Endothelial cell of umbilical vein (primary cell): ENCODE measurements at regions not wholly inside any gene's neighbourhood (a gene's known extent, or its start where the extent isn't known, plus 50 kb on each side); places are given as distances from the start of the nearest gene placed in this dataset.

Source experiments
- BruUV-seq: library from RNA; stranded (reverse); fragments of 400-500 nt; replicated peaks from 2 replicates; lab custom pipeline; 2021; lab: Mats Ljungman, UMichigan
- CTCF ChIA-PET: fragments of 300-600, 350-600 bp; sonication (Branson Sonifier 250); formaldehyde crosslinking; loops from one replicate; lab custom pipeline; 2021; ENCODE audit warnings: antibody characterized with exemption, inconsistent platforms; lab: Charles Lee
- POLR2A ChIA-PET: fragments of 300-600, 350-600 bp; sonication (Branson Sonifier 250); formaldehyde crosslinking; loops from one replicate; lab custom pipeline; 2021; ENCODE audit warnings: antibody characterized with exemption, inconsistent platforms; lab: Charles Lee
- DNase-seq: peaks from one replicate; pipeline ENCODE4 v3.0.0-alpha.2; 2011; ENCODE audit warnings: low read depth, low spot score
- FAIRE-seq: peaks from 2 replicates; lab custom pipeline; 2011; peaks lifted over from hg19 to GRCh38; lab: Jason Lieb, UNC
- H2AFZ ChIP-seq: 2 replicates; pipeline ENCODE4 v1.6.0; 2012; ENCODE audit warnings: low read depth, low read length, control low read depth, inconsistent platforms
- H3K27ac ChIP-seq: 2 replicates; pipeline ENCODE4 v1.5.1; 2011; ENCODE audit warnings: low read depth, mild to moderate bottlenecking, control low read depth, low read length, moderate library complexity; ENCODE audit not compliant: insufficient read depth
- H3K27me3 ChIP-seq, 2 experiments: 2 replicates each; pipeline versions ENCODE4 v1.6.0 to v1.6.1; 2011; ENCODE audit warnings: low read length in 2 of 2, mixed read lengths in 1 of 2; ENCODE audit not compliant: control insufficient read depth in 2 of 2, insufficient read depth in 2 of 2
- H3K36me3 ChIP-seq, 2 experiments: 2 replicates in 1 of 2; 3 replicates in 1 of 2; pipeline ENCODE4 v1.5.1; 2011; ENCODE audit warnings: low read length in 2 of 2, mild to moderate bottlenecking in 1 of 2, moderate library complexity in 1 of 2; ENCODE audit not compliant: control insufficient read depth in 2 of 2, insufficient read depth in 2 of 2; ENCODE audit errors: extremely low read depth in 1 of 2
- H3K4me1 ChIP-seq: 3 replicates; pipeline ENCODE4 v1.5.1; 2011; ENCODE audit warnings: mild to moderate bottlenecking, low read length; ENCODE audit not compliant: control insufficient read depth, insufficient read depth; ENCODE audit errors: extremely low read depth
- H3K4me2 ChIP-seq: 2 replicates; pipeline ENCODE4 v1.6.1; 2011; ENCODE audit warnings: low read length, control low read depth, mixed read lengths; ENCODE audit not compliant: insufficient read depth
- H3K4me3 ChIP-seq, 3 experiments: fragments of 200-600 bp in 1 of 3; sonication (generic), shearing (Covaris generic) in 1 of 3; replicated peaks in 1 of 3; 2 replicates each; pipeline ENCODE4 v1.5.1; 2011 to 2016; ENCODE audit warnings: control low read depth in 3 of 3, low read length in 3 of 3, mild to moderate bottlenecking in 2 of 3, inconsistent platforms in 1 of 3, low read depth in 1 of 3, moderate library complexity in 1 of 3; ENCODE audit not compliant: insufficient read depth in 1 of 3
- H3K79me2 ChIP-seq: 2 replicates; pipeline ENCODE4 v1.6.0; 2012; ENCODE audit warnings: low read length, inconsistent platforms; ENCODE audit not compliant: control insufficient read depth, insufficient read depth
- H3K9ac ChIP-seq: replicated peaks from 2 replicates; pipeline ENCODE3; 2011; ENCODE audit warnings: low read length, control low read depth; ENCODE audit not compliant: insufficient read depth; ENCODE audit errors: extremely low read depth
- H3K9me1 ChIP-seq: replicated peaks from 3 replicates; pipeline ENCODE4 v1.6.0; 2011; ENCODE audit warnings: mild to moderate bottlenecking, low read length; ENCODE audit not compliant: control insufficient read depth, insufficient read depth; ENCODE audit errors: extremely low read depth
- H3K9me3 ChIP-seq: replicated peaks from 2 replicates; pipeline ENCODE4 v1.5.1; 2012; ENCODE audit warnings: low read length, inconsistent platforms; ENCODE audit not compliant: control insufficient read depth, insufficient read depth
- H4K20me1 ChIP-seq: replicated peaks from 2 replicates; pipeline ENCODE3; 2011; ENCODE audit warnings: mild to moderate bottlenecking, low read length; ENCODE audit not compliant: control insufficient read depth, insufficient read depth; ENCODE audit errors: extremely low read depth
- CTCF ChIP-seq, 2 donors: IDR thresholded peaks; 1 replicate in 1 of 2; 2 replicates in 1 of 2; pipeline ENCODE4 v1.5.1; 2011; ENCODE audit warnings: low read length in 2 of 2, mild to moderate bottlenecking in 2 of 2, moderate library complexity in 2 of 2, control low read depth in 1 of 2, inconsistent platforms in 1 of 2, low read depth in 1 of 2; ENCODE audit not compliant: insufficient read depth in 1 of 2; ENCODE audit errors: extremely low read depth in 1 of 2
- EZH2 ChIP-seq: IDR thresholded peaks from 2 replicates; pipeline ENCODE4 v1.6.1; 2012; ENCODE audit warnings: borderline replicate concordance, low read depth, mild to moderate bottlenecking, moderate library complexity, low read length, inconsistent platforms; ENCODE audit not compliant: severe bottlenecking
- FOS ChIP-seq: IDR thresholded peaks from 2 replicates; pipeline ENCODE4 v1.6.1; 2011; ENCODE audit warnings: mild to moderate bottlenecking, low read length, moderate library complexity, borderline replicate concordance; ENCODE audit not compliant: insufficient read depth
- GATA2 ChIP-seq: IDR thresholded peaks from 2 replicates; pipeline ENCODE4 v1.7.0; 2011; ENCODE audit warnings: low read depth, mild to moderate bottlenecking, moderate library complexity, mixed read lengths, low read length; ENCODE audit not compliant: insufficient read length, insufficient read depth
- JUN ChIP-seq: IDR thresholded peaks from 2 replicates; pipeline ENCODE4 v1.6.1; 2011; ENCODE audit warnings: borderline replicate concordance, low read depth; ENCODE audit not compliant: insufficient read length, insufficient read depth
- MAX ChIP-seq: IDR thresholded peaks from 2 replicates; pipeline ENCODE4 v1.6.1; 2011; ENCODE audit not compliant: insufficient read depth, insufficient read length
- MYC ChIP-seq: IDR thresholded peaks from one replicate; pipeline ENCODE4 v1.6.1; 2011; ENCODE audit warnings: mild to moderate bottlenecking, low read depth, low read length
- POLR2A ChIP-seq: IDR thresholded peaks from 2 replicates; pipeline ENCODE4 v1.6.1; 2012; ENCODE audit warnings: low read depth, mild to moderate bottlenecking, control low read depth, low read length
- POLR2AphosphoS5 ChIP-seq: IDR thresholded peaks from 2 replicates; pipeline ENCODE4 v1.6.1; 2012; ENCODE audit warnings: low read depth, mild to moderate bottlenecking, control low read depth, low read length, moderate library complexity; ENCODE audit not compliant: insufficient read depth
- dilution Hi-C: fragments of 300-500 bp; cut with MboI; formaldehyde crosslinking; loops from one replicate; pipeline ENCODE4 v1.15.0; 2019; ENCODE audit warnings: low sequenced_read_pairs; ENCODE audit not compliant: extremely low pct_ligation_motif_present
- intact Hi-C: fragments of 100-400 bp; cut with micrococcal nuclease; formaldehyde crosslinking; loops from one replicate; pipeline ENCODE4 v1.10.0; 2022

- H2AFZ ChIP-seq = no peak overlapping the region
- no peaks in the 10 kb centered on the region for H3K9me1 ChIP-seq
- H3K79me2 ChIP-seq = no peaks in the 10 kb centered on the region
- no peaks in the 10 kb centered on the region for H4K20me1 ChIP-seq
- H3K9me3 ChIP-seq = no peaks in the 10 kb centered on the region
- FAIRE-seq (no peak), DNase-seq (no peak)
- no peaks in the 10 kb centered on the region for H3K4me1 ChIP-seq
- TF ChIP-seq MYC = no peak
- TF ChIP-seq POLR2AphosphoS5 = no peak
- no peak for TF ChIP-seq JUN
- no peak for TF ChIP-seq CTCF (IDR thresholded peaks at IDR 0.05; ENCODE audit: extremely low read depth in 1 of 2, insufficient read depth in 1 of 2, low read depth in 1 of 2, low read length in 2 of 2)
- no peak for TF ChIP-seq GATA2
- no peak for TF ChIP-seq MAX
- TF ChIP-seq EZH2 = no peak
- no peak for TF ChIP-seq FOS
- no peak for TF ChIP-seq POLR2A
- intact Hi-C loops = loop anchor here (10.0 kb wide), 1 partner anchor 237 kb away; the partner anchor contains the start of genes RAB36 and RSPH14
- no peak overlapping the region for H3K9ac ChIP-seq
- no peak overlapping the region for H3K4me3 ChIP-seq
- BruUV-seq = no TSS peak
- POLR2A ChIA-PET = no interaction called here
- CTCF ChIA-PET = interaction anchor here (1.0 to 1.5 kb wide), 3 partner anchors 9 to 422 kb away, joined by 3 to 4 read pairs (median 3); no protein-coding TSS in a partner anchor
- H3K36me3 ChIP-seq = no peaks in the 10 kb centered on the region
- dilution Hi-C loops = no loop called here
- H3K27me3 ChIP-seq = no peaks in the 10 kb centered on the region
- H3K27ac ChIP-seq = no peak overlapping the region
- no peak overlapping the region for H3K4me2 ChIP-seq
Observed at GRCh38 chr22:23381661-23382427, 198.2 kb downstream of the IGLL1 start.
